Urothelium cell line (cell line): ENCODE measurements at regions not wholly inside any gene's neighbourhood (a gene's known extent, or its start where the extent isn't known, plus 50 kb on each side); places are given as distances from the start of the nearest gene placed in this dataset.

Source experiments
- DNase-seq: peaks from one replicate; pipeline ENCODE4 v3.0.0; 2011; ENCODE audit warnings: low spot score, mixed read lengths
- FAIRE-seq: peaks from 2 replicates; lab custom pipeline; 2011; peaks lifted over from hg19 to GRCh38; lab: Jason Lieb, UNC

GRCh38 chr13:44015811-44016210 lies 136.1 kb downstream of the LACC1 start:
- FAIRE-seq (no peak), DNase-seq (no peak)

- DNase-seq = no peak
Observed at GRCh38 chr13:44017756-44018309, 138.1 kb downstream of the LACC1 start.

GRCh38 chr13:44019651-44020050 lies 139.9 kb downstream of the LACC1 start:
- FAIRE-seq (no peak), DNase-seq (no peak)

More at GRCh38 chr13:44017756-44018309, 138.1 kb downstream of the LACC1 start:
- no peak for FAIRE-seq

- DNase-seq (no peak), FAIRE-seq (no peak)
Observed at GRCh38 chr13:44021422-44021821, 141.7 kb downstream of the LACC1 start.

- no peak for FAIRE-seq
- no peak for DNase-seq
Observed at GRCh38 chr13:44022196-44022595, 142.5 kb downstream of the LACC1 start.

- no peak for FAIRE-seq
- no peak for DNase-seq
Observed at GRCh38 chr13:44024167-44024845, 144.6 kb downstream of the LACC1 start.

GRCh38 chr13:44024846-44025195 lies 145.1 kb downstream of the LACC1 start:
- DNase-seq (no peak), FAIRE-seq (no peak)

- FAIRE-seq = no peak
- DNase-seq = no peak
Observed at GRCh38 chr13:44026194-44026593, 146.5 kb downstream of the LACC1 start.

- FAIRE-seq (no peak), DNase-seq (no peak)
Observed at GRCh38 chr13:44028734-44029133, 149.0 kb downstream of the LACC1 start.

GRCh38 chr13:44030615-44031014 lies 150.9 kb downstream of the LACC1 start:
- DNase-seq (no peak), FAIRE-seq (no peak)

GRCh38 chr13:44031555-44031954 lies 151.9 kb downstream of the LACC1 start:
- DNase-seq (no peak), FAIRE-seq (no peak)

- DNase-seq (no peak), FAIRE-seq (no peak)
Observed at GRCh38 chr13:44032802-44033201, 153.1 kb downstream of the LACC1 start.

- DNase-seq (no peak), FAIRE-seq (no peak)
Observed at GRCh38 chr13:44035400-44035799, 155.7 kb downstream of the LACC1 start.

- FAIRE-seq = no peak
- no peak for DNase-seq
Observed at GRCh38 chr13:44040070-44040817, 160.5 kb downstream of the LACC1 start.

- DNase-seq (no peak), FAIRE-seq (no peak)
Observed at GRCh38 chr13:44040818-44041100, 161.1 kb downstream of the LACC1 start.

GRCh38 chr13:44044547-44045179 lies 165.0 kb downstream of the LACC1 start:
- DNase-seq (peak; percentile 8), FAIRE-seq (no peak)

- FAIRE-seq = no peak
- no peak for DNase-seq
Observed at GRCh38 chr13:44045180-44045562, 165.5 kb downstream of the LACC1 start.

GRCh38 chr13:44046428-44046827 lies 166.7 kb downstream of the LACC1 start:
- DNase-seq (no peak), FAIRE-seq (no peak)

GRCh38 chr13:44048326-44048725 lies 168.6 kb downstream of the LACC1 start:
- DNase-seq = no peak
- FAIRE-seq = no peak

GRCh38 chr13:44049081-44049945 lies 169.6 kb downstream of the LACC1 start:
- DNase-seq (no peak), FAIRE-seq (no peak)

GRCh38 chr13:44050450-44051063 lies 170.9 kb downstream of the LACC1 start:
- FAIRE-seq = no peak
- DNase-seq = no peak
